Upper lobe of left lung (tissue), 4 donors: ENCODE measurements at regions not wholly inside any gene's neighbourhood (a gene's known extent, or its start where the extent isn't known, plus 50 kb on each side); places are given as distances from the start of the nearest gene placed in this dataset.

Source experiments
- EP300 ChIP-seq, 4 donors: sonication (generic); formaldehyde crosslinking; IDR thresholded peaks; one replicate each; pipeline ENCODE4 v1.5.1; 2017; ENCODE audit warnings: antibody characterized with exemption in 4 of 4, control low read depth in 2 of 4
- POLR2A ChIP-seq, 4 donors: fragments of 450-650 bp; IDR thresholded peaks; one replicate each; pipeline ENCODE4 v1.5.1; 2016 to 2017; ENCODE audit warnings: antibody characterized with exemption in 4 of 4, mild to moderate bottlenecking in 2 of 4
- POLR2AphosphoS5 ChIP-seq, 2 donors: sonication (generic); formaldehyde crosslinking; IDR thresholded peaks; one replicate each; pipeline ENCODE4 v1.5.1; 2017; ENCODE audit warnings: antibody characterized with exemption in 2 of 2
- TF ChIP-seq, protein P1 (sequence below), 6 experiments: fragments of 450-650 bp in 4 of 6; fragments of 200-600 bp in 2 of 6; sonication (generic) in 2 of 6; IDR thresholded peaks; one replicate each; pipeline ENCODE4 v1.5.1; 2016 to 2019; ENCODE audit warnings: antibody characterized with exemption in 6 of 6

DNA sequence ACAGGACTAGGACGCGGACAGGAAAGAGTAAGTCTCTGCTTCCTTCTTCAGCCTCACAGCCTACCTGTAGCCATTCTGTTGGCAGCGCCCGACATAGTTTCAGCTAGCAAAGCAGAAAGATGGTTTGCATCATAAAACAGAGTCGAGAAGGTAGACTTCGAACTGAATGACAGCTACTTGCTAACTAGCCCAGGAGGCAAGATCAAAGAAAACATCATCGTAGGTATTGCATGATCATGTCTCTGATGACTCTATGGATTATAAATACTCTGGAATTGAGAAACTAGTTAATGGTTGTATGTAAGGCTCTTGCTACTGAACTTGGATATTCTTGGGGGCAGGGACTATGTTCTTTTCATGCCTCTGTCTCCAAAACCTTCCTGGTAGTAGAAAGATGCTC, 333.1 kb upstream of the KLF3 start:
- TF ChIP-seq, protein P1, sequence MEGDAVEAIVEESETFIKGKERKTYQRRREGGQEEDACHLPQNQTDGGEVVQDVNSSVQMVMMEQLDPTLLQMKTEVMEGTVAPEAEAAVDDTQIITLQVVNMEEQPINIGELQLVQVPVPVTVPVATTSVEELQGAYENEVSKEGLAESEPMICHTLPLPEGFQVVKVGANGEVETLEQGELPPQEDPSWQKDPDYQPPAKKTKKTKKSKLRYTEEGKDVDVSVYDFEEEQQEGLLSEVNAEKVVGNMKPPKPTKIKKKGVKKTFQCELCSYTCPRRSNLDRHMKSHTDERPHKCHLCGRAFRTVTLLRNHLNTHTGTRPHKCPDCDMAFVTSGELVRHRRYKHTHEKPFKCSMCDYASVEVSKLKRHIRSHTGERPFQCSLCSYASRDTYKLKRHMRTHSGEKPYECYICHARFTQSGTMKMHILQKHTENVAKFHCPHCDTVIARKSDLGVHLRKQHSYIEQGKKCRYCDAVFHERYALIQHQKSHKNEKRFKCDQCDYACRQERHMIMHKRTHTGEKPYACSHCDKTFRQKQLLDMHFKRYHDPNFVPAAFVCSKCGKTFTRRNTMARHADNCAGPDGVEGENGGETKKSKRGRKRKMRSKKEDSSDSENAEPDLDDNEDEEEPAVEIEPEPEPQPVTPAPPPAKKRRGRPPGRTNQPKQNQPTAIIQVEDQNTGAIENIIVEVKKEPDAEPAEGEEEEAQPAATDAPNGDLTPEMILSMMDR (IDR thresholded peaks at IDR 0.05) = no peak
- no peak for TF ChIP-seq EP300 (IDR thresholded peaks at IDR 0.05)
- TF ChIP-seq POLR2AphosphoS5 (IDR thresholded peaks at IDR 0.05) = no peak
- TF ChIP-seq POLR2A (IDR thresholded peaks at IDR 0.05) = no peak
